Stimulated activated CD4-positive, alpha-beta T cell treated with anti-CD3 and anti-CD28 coated beads, Interleukin-15, amount 100 ng/mL, for 48 hours (primary cell): ENCODE measurements at regions not wholly inside any gene's neighbourhood (a gene's known extent, or its start where the extent isn't known, plus 50 kb on each side); places are given as distances from the start of the nearest gene placed in this dataset.

Experiments used
- DNase-seq, 2 donors: peaks; one replicate each; pipeline ENCODE4 v3.0.0-alpha.2; 2020; ENCODE audit warnings: low read depth in 2 of 2

- DNase-seq, result no peak
Observed at GRCh38 chr21:38740090-38740489, 65.6 kb upstream of the ETS2 start.

GRCh38 chr21:38741092-38741949 lies 64.4 kb upstream of the ETS2 start:
- no peak for DNase-seq

GRCh38 chr21:38741950-38742256 lies 63.8 kb upstream of the ETS2 start:
- DNase-seq, result no peak

- no peak for DNase-seq
Observed at GRCh38 chr21:38742580-38743260, 63.0 kb upstream of the ETS2 start.

- no peak for DNase-seq
Observed at GRCh38 chr21:38743772-38744529, 61.8 kb upstream of the ETS2 start.

GRCh38 chr21:38744861-38745260 lies 60.9 kb upstream of the ETS2 start:
- no peak for DNase-seq

- DNase-seq, result no peak
Observed at GRCh38 chr21:38747810-38748209, 57.9 kb upstream of the ETS2 start.

GRCh38 chr21:38751379-38752050 lies 54.2 kb upstream of the ETS2 start:
- DNase-seq, result no peak

- DNase-seq, result no peak
Observed at GRCh38 chr21:38752051-38752505, 53.7 kb upstream of the ETS2 start.

GRCh38 chr21:38753114-38753513 lies 52.6 kb upstream of the ETS2 start:
- no peak for DNase-seq

- no peak for DNase-seq
Observed at GRCh38 chr21:38753557-38753971, 52.2 kb upstream of the ETS2 start.
